Right kidney (tissue), 1 donor: ENCODE measurements at regions not wholly inside any gene's neighbourhood (a gene's known extent, or its start where the extent isn't known, plus 50 kb on each side); places are given as distances from the start of the nearest gene placed in this dataset.

Experiments used
- DNase-seq: peaks from one replicate; pipeline ENCODE4 v3.0.0-alpha.2; 2016

DNA sequence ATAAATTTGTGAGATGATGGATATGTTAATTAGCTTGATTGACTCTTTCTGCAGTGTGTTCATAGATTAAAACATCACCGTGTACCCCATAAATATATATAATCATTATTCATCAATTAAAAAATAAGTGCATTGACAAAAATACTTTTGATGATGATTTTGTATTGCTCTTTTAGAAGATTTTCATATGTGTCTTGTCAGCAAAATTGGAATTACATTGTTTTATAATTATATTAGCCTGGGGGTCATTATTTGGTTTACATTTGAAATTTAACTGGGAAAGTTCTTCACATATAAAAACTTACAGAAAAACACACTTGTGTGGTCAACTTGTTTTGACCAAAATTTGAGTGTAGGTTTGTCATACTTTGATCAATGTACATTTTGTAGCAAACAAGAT is 614.6 kb upstream of the ITGA1 start:
- no peak for DNase-seq

- no peak for DNase-seq
Measured at GRCh38 chr5:52177193-52177592, 610.5 kb upstream of the ITGA1 start.

GRCh38 chr5:52181403-52181802 is 606.3 kb upstream of the ITGA1 start:
- DNase-seq: no peak

- DNase-seq: no peak
Measured at GRCh38 chr5:52190737-52191136, 597.0 kb upstream of the ITGA1 start.

GRCh38 chr5:52199833-52200232 is 587.9 kb upstream of the ITGA1 start:
- DNase-seq: no peak

GRCh38 chr5:52202256-52202655 is 585.5 kb upstream of the ITGA1 start:
- no peak for DNase-seq

- DNase-seq: no peak
Measured at GRCh38 chr5:52204310-52204709, 583.4 kb upstream of the ITGA1 start.
